GM21737 (cell line): ENCODE measurements at regions not wholly inside any gene's neighbourhood (a gene's known extent, or its start where the extent isn't known, plus 50 kb on each side); places are given as distances from the start of the nearest gene placed in this dataset.

Source experiments
- ATAC-seq: cut with Tn5 transposase; IDR thresholded peaks from one replicate; pipeline ENCODE4 v1.9.1; 2021; ENCODE audit warnings: mild to moderate bottlenecking, moderate library complexity; ENCODE audit not compliant: unreplicated experiment

- ATAC-seq: no peak
Measured at GRCh38 chr17:83177611-83178532, 98.5 kb downstream of the METRNL start.

GRCh38 chr17:83178533-83179304 is 99.3 kb downstream of the METRNL start:
- no peak for ATAC-seq

GRCh38 chr17:83179374-83179773 is 100.0 kb downstream of the METRNL start:
- no peak for ATAC-seq

- no peak for ATAC-seq
Measured at GRCh38 chr17:83179811-83180210, 100.4 kb downstream of the METRNL start.

GRCh38 chr17:83180264-83180995 is 101.0 kb downstream of the METRNL start:
- no peak for ATAC-seq

GRCh38 chr17:83180996-83181481 is 101.6 kb downstream of the METRNL start:
- no peak for ATAC-seq

GRCh38 chr17:83181991-83182619 is 102.7 kb downstream of the METRNL start:
- no peak for ATAC-seq

GRCh38 chr17:83182620-83183101 is 103.3 kb downstream of the METRNL start:
- no peak for ATAC-seq

- no peak for ATAC-seq
Measured at GRCh38 chr17:83183145-83183948, 103.9 kb downstream of the METRNL start.

- no peak for ATAC-seq
Measured at GRCh38 chr17:83183951-83184506, 104.6 kb downstream of the METRNL start.

- no peak for ATAC-seq
Measured at GRCh38 chr17:83185023-83186002, 105.9 kb downstream of the METRNL start.

- no peak for ATAC-seq
Measured at GRCh38 chr17:83186226-83186625, 106.8 kb downstream of the METRNL start.

GRCh38 chr17:83186751-83187421 is 107.5 kb downstream of the METRNL start:
- ATAC-seq: no peak

GRCh38 chr17:83187782-83188311 is 108.4 kb downstream of the METRNL start:
- ATAC-seq: no peak

- ATAC-seq: no peak
Measured at GRCh38 chr17:83189044-83190003, 109.9 kb downstream of the METRNL start.

- no peak for ATAC-seq
Measured at GRCh38 chr17:83190004-83190385, 110.6 kb downstream of the METRNL start.
